ENCODE measurements at regions not wholly inside any gene's neighbourhood (a gene's known extent, or its start where the extent isn't known, plus 50 kb on each side); places are given as distances from the start of the nearest gene placed in this dataset.
A peak's percentile ranks its signal among the peaks of the same experiment; 100 is the strongest.

DNA sequence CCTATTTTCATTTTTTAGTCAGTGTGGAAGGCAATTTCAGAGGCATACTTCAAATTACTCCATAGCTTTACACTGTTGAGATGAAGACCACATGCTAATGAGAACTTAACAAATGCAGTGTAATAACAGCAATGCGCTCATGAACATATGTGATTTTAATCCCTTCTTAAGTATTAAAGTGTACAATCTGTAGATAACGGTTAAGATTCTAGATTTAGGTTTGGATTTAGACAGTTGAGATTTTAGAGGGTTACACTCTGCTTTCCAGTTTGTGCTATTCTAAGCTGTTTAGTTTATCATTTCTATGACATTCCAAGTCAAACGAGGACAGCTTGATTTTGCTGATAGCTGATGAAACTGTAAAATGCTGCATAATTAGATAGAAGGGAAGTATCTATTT, 257.8 kb upstream of the CHRM3 start:
- TF ChIP-seq EZH2 (IDR thresholded peaks at IDR 0.05; ENCODE audit: borderline replicate concordance, insufficient read depth, low read length, poor library complexity, severe bottlenecking) (no peak), EP300 (conservative IDR thresholded peaks at IDR 0.05; ENCODE audit: poor library complexity, severe bottlenecking) (no peak)
- H3K4me3 ChIP-seq (ENCODE audit: low read length): no peak overlapping the region
- H3K9me3 ChIP-seq (ENCODE audit: low read length): no peaks in the 10 kb centered on the region
- no peak overlapping the region for H3K9ac ChIP-seq (ENCODE audit: low read length)
- no peaks in the 10 kb centered on the region for H3F3A ChIP-seq (ENCODE audit: insufficient read depth, low read length, poor library complexity, severe bottlenecking)
- no peaks in the 10 kb centered on the region for H3K79me2 ChIP-seq (replicated peaks; ENCODE audit: insufficient read depth, low read length)
- H3K4me2 ChIP-seq (ENCODE audit: low read length): no peak overlapping the region
- no peaks in the 10 kb centered on the region for H3K27me3 ChIP-seq (ENCODE audit: insufficient read depth, low read depth, low read length)
- H3K27ac ChIP-seq (ENCODE audit: low read length): no peak overlapping the region
- H2AFZ ChIP-seq (ENCODE audit: low read depth, low read length): no peak overlapping the region
- H3K36me3 ChIP-seq (ENCODE audit: insufficient read depth, low read length): no peaks in the 10 kb centered on the region
- H4K20me1 ChIP-seq (ENCODE audit: insufficient read depth): no peaks in the 10 kb centered on the region
- H3K9me2 ChIP-seq (ENCODE audit: insufficient read depth, low read length): no peaks in the 10 kb centered on the region

DNA sequence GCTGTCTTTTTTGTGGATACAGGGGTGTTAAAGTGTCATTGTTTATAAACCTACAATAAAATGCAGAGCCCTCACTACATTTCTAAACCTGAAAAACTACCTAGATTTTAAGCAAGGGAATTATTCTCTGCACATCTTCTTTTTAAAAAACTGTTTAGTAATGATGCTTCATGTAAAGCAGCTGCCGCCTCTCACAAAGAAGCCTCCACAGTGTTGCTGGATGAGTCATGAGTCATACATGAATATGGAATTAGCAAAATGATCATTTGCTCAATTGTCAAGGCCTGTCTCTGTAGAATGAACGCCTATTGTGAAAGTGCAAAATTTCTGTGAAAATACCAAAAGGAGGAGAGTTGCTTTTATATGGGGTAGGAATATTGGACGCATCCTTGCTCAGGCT, 259.5 kb upstream of the CHRM3 start:
- Histone ChIP-seq H3K9ac (ENCODE audit: low read length) (no peak overlapping the region), H3K9me2 (ENCODE audit: insufficient read depth, low read length) (no peaks in the 10 kb centered on the region), H3K4me2 (ENCODE audit: low read length) (no peak overlapping the region), H3K27ac (ENCODE audit: low read length) (peak overlapping the region; percentile 40), H2AFZ (ENCODE audit: low read depth, low read length) (no peak overlapping the region), H3F3A (ENCODE audit: insufficient read depth, low read length, poor library complexity, severe bottlenecking) (no peaks in the 10 kb centered on the region), H3K27me3 (ENCODE audit: insufficient read depth, low read depth, low read length) (no peaks in the 10 kb centered on the region), H3K4me3 (ENCODE audit: low read length) (no peak overlapping the region), H3K79me2 (replicated peaks; ENCODE audit: insufficient read depth, low read length) (no peaks in the 10 kb centered on the region), H3K36me3 (ENCODE audit: insufficient read depth, low read length) (no peaks in the 10 kb centered on the region), H3K9me3 (ENCODE audit: low read length) (no peaks in the 10 kb centered on the region), H4K20me1 (ENCODE audit: insufficient read depth) (no peaks in the 10 kb centered on the region)
- TF ChIP-seq SMC3 (conservative IDR thresholded peaks at IDR 0.05; ENCODE audit: poor library complexity) (no peak), EP300 (conservative IDR thresholded peaks at IDR 0.05; ENCODE audit: poor library complexity, severe bottlenecking) (peak; percentile 14)

- Histone ChIP-seq H3K4me2 (ENCODE audit: low read length) (no peak overlapping the region), H3K27ac (ENCODE audit: low read length) (no peak overlapping the region), H3K9me3 (ENCODE audit: low read length) (no peaks in the 10 kb centered on the region)
These were observed 260.5 kb upstream of the CHRM3 start for GRCh38 chr1:239125893-239126292.

More at GRCh38 chr1:239125893-239126292, 260.5 kb upstream of the CHRM3 start:
- H3K79me2 ChIP-seq (replicated peaks; ENCODE audit: insufficient read depth, low read length): no peaks in the 10 kb centered on the region
- H3K9ac ChIP-seq (ENCODE audit: low read length): no peak overlapping the region
- H2AFZ ChIP-seq (ENCODE audit: low read depth, low read length): no peak overlapping the region
- H3K9me2 ChIP-seq (ENCODE audit: insufficient read depth, low read length): no peaks in the 10 kb centered on the region
- no peak for TF ChIP-seq CTCF (IDR thresholded peaks at IDR 0.05; ENCODE audit: poor library complexity, severe bottlenecking)
- TF ChIP-seq TAF1 (IDR thresholded peaks at IDR 0.05; ENCODE audit: low read depth): no peak
- no peak for TF ChIP-seq REST (IDR thresholded peaks at IDR 0.05; ENCODE audit: borderline replicate concordance)
- no peak for TF ChIP-seq MXI1 (conservative IDR thresholded peaks at IDR 0.05; ENCODE audit: poor library complexity, severe bottlenecking)
- TF ChIP-seq SMC3 (conservative IDR thresholded peaks at IDR 0.05; ENCODE audit: poor library complexity): no peak
- no peak for TF ChIP-seq POLR2AphosphoS5 (IDR thresholded peaks at IDR 0.05)
- TF ChIP-seq EP300 (conservative IDR thresholded peaks at IDR 0.05; ENCODE audit: poor library complexity, severe bottlenecking): no peak
- no peak for TF ChIP-seq RAD21 (conservative IDR thresholded peaks at IDR 0.05)
- no peak for TF ChIP-seq EZH2 (IDR thresholded peaks at IDR 0.05; ENCODE audit: borderline replicate concordance, insufficient read depth, low read length, poor library complexity, severe bottlenecking)
- no peak overlapping the region for H3K4me3 ChIP-seq (ENCODE audit: low read length)
- H3K27me3 ChIP-seq (ENCODE audit: insufficient read depth, low read depth, low read length): no peaks in the 10 kb centered on the region
- no peaks in the 10 kb centered on the region for H3F3A ChIP-seq (ENCODE audit: insufficient read depth, low read length, poor library complexity, severe bottlenecking)
- H3K36me3 ChIP-seq (ENCODE audit: insufficient read depth, low read length): no peaks in the 10 kb centered on the region
- no peaks in the 10 kb centered on the region for H4K20me1 ChIP-seq (ENCODE audit: insufficient read depth)

Measured in neural cell (in vitro differentiated cells).